Globus pallidus (tissue), 1 donor: ENCODE measurements at regions not wholly inside any gene's neighbourhood (a gene's known extent, or its start where the extent isn't known, plus 50 kb on each side); places are given as distances from the start of the nearest gene placed in this dataset.

ENCODE experiments used
- DNase-seq: peaks from one replicate; pipeline ENCODE4 v3.0.0-alpha.2; 2015; ENCODE audit warnings: low spot score

DNA sequence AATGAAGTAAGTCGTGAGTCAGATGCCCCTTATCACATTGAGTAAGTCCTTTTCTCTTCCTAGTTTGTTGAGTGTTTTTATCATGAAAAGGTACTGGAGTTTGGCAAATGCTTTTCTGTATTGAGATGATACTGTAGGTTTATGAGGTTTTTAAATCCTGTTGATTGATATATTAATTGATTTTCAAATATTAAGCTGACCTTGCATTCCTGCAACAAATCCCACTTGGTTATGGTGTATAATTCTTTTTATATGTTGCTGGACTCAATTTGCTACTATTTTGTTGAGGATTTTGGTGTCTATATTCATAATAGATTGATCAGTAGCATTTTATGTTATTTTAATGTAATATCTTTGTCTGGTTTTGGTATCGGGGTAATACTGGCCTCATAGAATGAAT is 81.0 kb upstream of the BNC2 start:
- no peak for DNase-seq

DNA sequence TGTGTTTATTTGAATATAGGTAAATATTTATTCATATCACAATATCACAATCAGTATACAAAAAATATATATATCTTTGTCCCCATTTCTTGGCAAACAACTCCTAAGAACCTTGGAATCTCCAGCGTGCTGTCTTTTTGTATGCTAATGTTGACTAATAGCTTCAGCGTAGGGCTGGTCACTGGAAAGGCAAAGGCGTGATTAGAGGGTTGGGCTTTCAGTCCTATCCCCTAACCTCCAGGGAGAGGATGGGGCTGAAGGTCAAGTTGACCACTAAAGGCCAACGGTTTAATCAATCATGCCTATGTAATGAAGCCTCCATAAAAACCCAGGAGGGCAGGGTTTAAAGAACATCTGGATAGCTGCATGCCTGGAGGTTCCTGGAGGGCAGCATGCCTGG is 79.6 kb upstream of the BNC2 start:
- no peak for DNase-seq

DNA sequence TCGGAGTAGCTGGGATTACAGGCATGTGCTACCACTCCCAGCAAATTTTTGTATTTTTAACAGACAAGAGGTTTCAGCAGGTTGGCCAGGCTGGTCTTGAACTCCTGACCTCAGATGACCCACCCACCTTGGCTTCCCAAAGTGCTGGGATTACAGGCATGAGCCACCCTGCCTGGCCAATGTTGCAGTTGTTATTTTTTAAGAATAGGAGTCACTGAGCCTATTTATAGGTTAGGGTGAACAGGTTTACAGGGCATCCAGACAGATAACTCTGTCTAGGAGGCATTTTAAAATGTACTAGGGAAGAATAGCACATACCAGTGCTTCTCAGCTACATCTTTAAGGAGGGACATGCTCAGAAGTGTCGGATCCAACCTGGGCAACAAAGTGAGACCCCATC is 60.1 kb upstream of the BNC2 start:
- no peak for DNase-seq

DNA sequence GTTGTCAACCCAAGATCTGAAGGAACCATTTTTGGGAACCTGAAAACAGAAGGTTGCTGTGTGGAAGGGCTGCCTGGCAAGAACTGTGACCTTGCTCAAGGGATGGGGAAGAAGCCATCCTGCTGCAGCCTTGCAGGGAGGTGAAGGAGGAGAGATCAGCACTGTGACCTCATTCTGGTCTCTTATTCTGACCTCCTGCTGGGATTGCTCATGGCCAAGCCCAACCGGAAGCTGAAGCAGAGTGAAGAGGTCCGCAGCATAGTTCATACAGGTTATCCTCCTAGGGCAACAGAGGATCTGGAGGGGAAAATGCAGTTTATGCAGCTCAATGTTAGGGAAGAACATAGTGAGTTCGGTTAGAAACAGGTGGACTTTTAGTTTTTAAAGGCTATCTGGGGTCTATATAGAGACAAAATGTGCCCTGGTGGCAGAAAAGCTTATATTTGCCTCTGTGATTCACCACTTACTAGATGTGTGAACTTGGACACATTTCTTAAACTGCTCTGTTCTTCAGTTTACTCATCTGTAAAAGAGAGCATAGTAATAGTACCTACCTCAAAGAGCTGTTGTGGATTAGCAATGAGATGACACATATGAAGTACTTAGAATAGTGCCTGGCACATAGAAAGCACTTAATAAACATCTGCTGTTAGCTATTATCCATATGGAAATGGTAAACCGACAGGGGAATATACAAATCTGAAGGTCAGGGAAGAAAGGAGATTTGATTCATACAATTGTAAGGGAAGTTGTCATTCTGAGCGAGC is 57.9 kb upstream of the BNC2 start:
- DNase-seq, result no peak

DNA sequence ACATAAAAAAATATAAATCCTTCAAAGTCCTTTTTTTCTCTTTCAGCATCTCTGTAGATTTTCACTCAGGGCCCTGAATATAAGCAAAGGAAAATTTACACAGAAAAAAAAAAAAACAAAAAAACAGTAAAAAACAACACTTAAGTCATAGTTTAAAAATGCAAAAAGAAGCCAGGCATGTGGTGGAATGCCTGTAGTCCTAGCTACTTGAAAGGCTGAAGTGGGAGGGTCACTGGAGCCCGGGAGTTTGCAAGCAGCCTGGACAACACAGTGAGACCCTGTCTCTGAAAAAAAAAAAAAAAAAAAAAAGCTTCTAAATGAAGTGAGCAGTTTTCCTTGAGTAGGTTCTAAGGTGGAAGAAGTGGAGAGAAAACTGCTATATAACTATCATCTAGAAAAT is 55.0 kb upstream of the BNC2 start:
- DNase-seq, result no peak

DNA sequence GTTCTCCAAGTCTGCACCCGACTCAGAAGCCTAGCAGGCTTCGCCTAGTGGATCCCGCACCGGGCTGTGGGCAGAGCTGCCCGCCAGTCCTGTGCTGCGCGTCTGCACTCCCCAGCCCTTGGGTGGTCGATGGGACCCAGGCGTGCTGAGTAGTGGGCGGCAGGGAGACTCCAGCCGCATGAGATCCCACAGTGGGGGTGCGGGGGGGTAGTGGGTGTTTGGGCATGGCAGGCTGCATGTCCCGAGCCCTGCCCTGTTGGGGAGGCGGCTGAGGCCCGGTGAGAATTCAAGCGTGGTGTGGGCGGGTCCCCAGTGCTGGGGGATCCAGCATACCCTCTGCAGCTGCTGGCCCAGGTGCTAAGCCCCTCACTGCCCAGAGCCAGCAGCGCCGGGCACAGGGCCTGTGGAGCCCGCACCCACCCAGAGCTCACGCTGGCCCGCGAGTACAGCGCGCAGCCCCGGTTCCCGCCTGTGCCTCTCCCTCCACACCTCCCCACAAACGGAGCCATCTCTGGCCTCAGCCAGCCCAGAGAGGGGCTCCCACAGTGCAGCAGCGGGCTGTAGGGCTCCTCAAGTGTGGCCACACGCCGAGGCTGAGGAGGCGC is 53.9 kb upstream of the BNC2 start:
- no peak for DNase-seq

DNA sequence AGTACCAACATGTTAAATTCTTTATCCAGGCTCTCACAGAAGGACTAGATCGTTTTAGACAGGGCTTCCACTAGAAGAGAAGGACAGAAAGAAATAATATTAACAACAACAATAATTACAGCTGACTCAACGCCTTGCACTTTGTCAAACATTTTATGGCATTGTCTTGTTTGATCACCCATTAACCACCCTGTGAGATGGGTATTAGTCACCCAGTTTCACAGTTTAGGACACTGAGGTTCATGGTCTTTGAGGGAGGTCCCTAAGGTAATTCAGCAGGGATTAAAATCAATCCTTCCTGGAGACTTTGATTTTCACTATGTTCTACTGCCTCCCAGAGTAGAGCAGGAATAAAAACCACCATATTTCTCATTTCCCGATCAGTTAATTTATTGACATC is 51.4 kb upstream of the BNC2 start:
- no peak for DNase-seq
